Duodenal mucosa (tissue), 2 donors: ENCODE measurements at regions not wholly inside any gene's neighbourhood (a gene's known extent, or its start where the extent isn't known, plus 50 kb on each side); places are given as distances from the start of the nearest gene placed in this dataset.
"Not testable (repeated sequence)": the region's sequence is repeated elsewhere in the genome, so short reads cannot be mapped to it uniquely, and the experiment has no call there.

Experiments used
- H3K27ac ChIP-seq: one replicate; pipeline ENCODE4 v1.7.0; 2013; ENCODE audit warnings: low read depth, low read length
- H3K27me3 ChIP-seq, 2 donors: one replicate each; pipeline ENCODE4 v1.7.0; 2013; ENCODE audit warnings: low read length in 2 of 2, control low read depth in 1 of 2; ENCODE audit not compliant: insufficient read depth in 2 of 2, control insufficient read depth in 1 of 2
- H3K36me3 ChIP-seq, 2 donors: one replicate each; pipeline ENCODE4 v1.7.0; 2013; ENCODE audit warnings: low read length in 2 of 2, control low read depth in 1 of 2; ENCODE audit not compliant: insufficient read depth in 2 of 2, control insufficient read depth in 1 of 2
- H3K4me1 ChIP-seq, 2 donors: one replicate each; pipeline ENCODE4 v1.7.0; 2013; ENCODE audit warnings: low read length in 2 of 2, control low read depth in 1 of 2; ENCODE audit not compliant: insufficient read depth in 2 of 2, control insufficient read depth in 1 of 2
- H3K4me3 ChIP-seq, 2 donors: one replicate each; pipeline ENCODE4 v1.7.0; 2013; ENCODE audit warnings: low read length in 2 of 2, low read depth in 1 of 2
- H3K9ac ChIP-seq, 2 donors: one replicate each; pipeline ENCODE4 v1.7.0; 2013; ENCODE audit warnings: low read length in 2 of 2, low read depth in 1 of 2
- H3K9me3 ChIP-seq, 2 donors: one replicate each; pipeline ENCODE4 v1.7.0; 2013; ENCODE audit warnings: low read length in 2 of 2, control low read depth in 1 of 2; ENCODE audit not compliant: control insufficient read depth in 1 of 2

DNA sequence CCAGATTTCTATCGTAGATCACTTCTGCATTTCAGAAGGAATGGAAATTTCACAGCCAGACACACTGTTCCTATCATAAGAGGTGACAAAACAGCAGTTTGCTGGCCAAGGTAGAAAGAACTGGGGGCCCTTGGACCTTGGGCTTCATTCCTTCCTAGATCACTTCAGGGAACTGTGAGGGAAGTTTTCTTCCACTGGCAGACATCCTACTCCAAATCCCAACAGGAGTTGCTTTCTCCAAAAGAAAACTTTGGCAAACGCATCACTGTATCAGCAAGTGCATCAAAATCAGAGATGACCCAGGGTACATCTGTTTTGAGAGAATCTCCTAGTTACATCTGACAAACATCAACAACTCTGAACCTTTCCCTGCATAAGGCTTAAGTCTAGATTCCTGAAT is 348.4 kb upstream of the KLHL29 start:
- H3K4me1 ChIP-seq: peaks cover 0 to 2% of the 10 kb centered on the region in 2 donors
- H3K27me3 ChIP-seq: no peaks in the 10 kb centered on the region
- H3K27ac ChIP-seq: no peak overlapping the region
- no peak overlapping the region for H3K9ac ChIP-seq
- H3K9me3 ChIP-seq: no peaks in the 10 kb centered on the region
- no peaks in the 10 kb centered on the region for H3K36me3 ChIP-seq
- no peak overlapping the region for H3K4me3 ChIP-seq

DNA sequence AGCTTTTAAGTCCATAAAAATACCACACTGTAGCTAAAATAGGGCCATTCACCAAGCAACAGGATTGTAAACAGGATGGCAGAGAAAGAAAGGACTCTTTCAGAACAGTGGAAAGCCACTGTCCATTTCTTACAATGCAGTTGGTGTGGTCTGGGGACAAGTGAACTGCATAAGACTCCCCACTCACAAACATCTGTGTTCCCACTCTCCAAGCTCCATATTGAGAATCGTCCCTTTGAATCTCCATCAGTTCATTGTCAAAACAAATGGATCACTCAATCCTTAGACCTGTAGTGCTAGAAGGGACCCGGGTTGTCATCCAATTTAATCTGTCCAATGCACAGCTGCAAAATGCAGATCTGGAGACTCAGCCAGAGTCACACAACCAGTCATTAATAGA is 347.4 kb upstream of the KLHL29 start:
- Histone ChIP-seq H3K9ac (no peak overlapping the region), H3K4me1 (peaks cover 5 to 7% of the 10 kb centered on the region in 2 donors), H3K27ac (no peak overlapping the region), H3K36me3 (no peaks in the 10 kb centered on the region), H3K27me3 (no peaks in the 10 kb centered on the region), H3K4me3 (no peak overlapping the region), H3K9me3 (no peaks in the 10 kb centered on the region)

DNA sequence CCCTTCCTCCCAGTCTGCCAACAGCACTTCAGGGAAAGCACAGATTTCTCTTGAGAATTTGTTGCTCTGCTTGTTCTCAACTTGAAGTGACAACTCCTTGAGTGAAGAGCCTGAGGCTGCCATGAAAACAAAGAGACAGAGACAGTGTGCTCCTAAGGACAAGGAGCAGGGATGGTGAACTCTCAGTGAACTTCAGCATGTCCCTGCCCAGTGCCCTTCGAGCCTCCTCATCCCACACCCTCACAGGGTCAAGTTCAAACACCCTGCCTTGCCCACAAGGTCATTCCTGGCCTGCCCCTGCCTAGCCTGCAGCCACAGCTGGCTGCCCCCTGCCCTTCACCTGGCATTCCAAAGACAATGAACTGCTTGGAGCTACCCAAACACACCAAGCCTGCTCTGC is 343.5 kb upstream of the KLHL29 start:
- no peaks in the 10 kb centered on the region for H3K27me3 ChIP-seq
- H3K4me3 ChIP-seq: no peak overlapping the region
- H3K27ac ChIP-seq: no peak overlapping the region
- no peak overlapping the region for H3K9ac ChIP-seq
- no peaks in the 10 kb centered on the region for H3K36me3 ChIP-seq
- H3K4me1 ChIP-seq: peaks cover 5 to 7% of the 10 kb centered on the region in 2 donors
- no peaks in the 10 kb centered on the region for H3K9me3 ChIP-seq

DNA sequence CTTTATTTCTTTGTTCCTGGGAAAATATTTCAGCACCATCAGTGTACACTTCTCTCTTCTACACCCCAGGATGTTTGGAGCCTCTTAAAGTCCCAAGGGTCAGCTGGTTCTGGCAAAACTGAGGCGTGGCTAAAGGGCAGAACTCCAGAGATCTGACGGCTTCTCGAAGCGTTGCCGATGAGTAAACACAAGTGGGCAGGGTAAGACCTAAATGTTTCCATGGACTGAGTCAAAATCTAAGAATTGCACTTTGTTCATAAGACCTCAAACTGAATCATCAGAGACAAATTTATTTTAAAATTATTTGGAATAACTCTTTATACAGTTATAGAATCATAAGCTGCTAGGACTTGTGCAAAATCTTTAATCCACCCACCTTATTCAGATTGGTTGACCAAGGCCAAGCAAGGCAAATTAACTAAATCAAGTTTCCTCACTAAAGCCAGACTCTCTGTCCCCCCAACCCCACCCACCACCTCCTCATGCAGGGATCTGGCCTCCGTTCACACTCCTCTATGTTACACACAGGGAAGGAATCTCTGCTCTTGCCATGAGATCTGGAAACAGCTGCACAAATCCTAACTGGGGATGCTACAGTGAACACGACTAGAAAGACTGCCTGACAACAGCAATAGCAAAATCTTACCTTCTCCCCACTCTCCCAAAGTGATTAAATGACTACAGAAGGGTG is 342.6 kb upstream of the KLHL29 start:
- no peaks in the 10 kb centered on the region for H3K27me3 ChIP-seq
- no peak overlapping the region for H3K27ac ChIP-seq

DNA sequence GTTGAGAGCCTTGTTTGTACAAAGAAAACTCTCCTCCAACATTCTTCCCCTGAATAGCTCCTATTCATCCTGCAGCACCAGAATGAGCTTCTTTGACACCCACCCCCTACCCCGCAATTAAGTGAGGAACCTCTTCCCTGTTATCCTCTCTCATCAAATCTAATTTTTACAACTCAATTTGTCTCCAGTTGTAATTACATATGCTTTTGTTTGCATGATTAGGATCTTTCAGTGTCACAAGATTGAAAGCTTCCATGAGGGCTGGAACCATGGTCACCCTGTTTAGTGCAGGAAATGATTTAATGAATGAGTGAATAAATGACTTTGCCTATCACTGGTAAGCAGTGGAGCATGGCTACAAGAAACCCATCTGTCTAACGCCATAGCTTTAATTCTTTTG is 334.6 kb upstream of the KLHL29 start:
- Histone ChIP-seq H3K9ac (no peak overlapping the region), H3K27me3 (no peaks in the 10 kb centered on the region), H3K4me3 (no peak overlapping the region), H3K4me1 (no peaks in the 10 kb centered on the region), H3K36me3 (no peaks in the 10 kb centered on the region), H3K9me3 (no peaks in the 10 kb centered on the region), H3K27ac (no peak overlapping the region)

More for the DNA sequence above, 342.6 kb upstream of the KLHL29 start:
- Histone ChIP-seq H3K4me3 (no peak overlapping the region), H3K9ac (no peak overlapping the region), H3K9me3 (no peaks in the 10 kb centered on the region), H3K4me1 (peaks cover 5 to 7% of the 10 kb centered on the region in 2 donors), H3K36me3 (no peaks in the 10 kb centered on the region)

DNA sequence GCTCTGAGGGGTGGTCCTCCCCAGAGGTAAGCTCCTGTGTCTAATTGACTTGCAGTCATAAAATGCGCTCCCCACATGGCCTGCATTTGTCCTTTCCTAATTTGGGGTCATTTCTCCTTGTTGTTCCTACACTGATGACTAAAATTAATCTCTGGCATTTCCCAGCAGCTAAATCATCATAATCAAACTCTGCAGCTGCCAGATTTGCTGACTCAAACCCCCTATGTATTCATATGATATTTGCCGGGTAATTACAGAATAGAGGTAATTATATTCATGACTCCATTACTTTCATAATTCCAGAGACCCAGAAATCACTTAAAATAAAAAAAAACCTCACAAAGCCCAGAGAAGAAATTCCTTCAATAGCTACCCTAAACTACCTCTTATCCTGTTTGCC is 331.4 kb upstream of the KLHL29 start:
- no peaks in the 10 kb centered on the region for H3K36me3 ChIP-seq

DNA sequence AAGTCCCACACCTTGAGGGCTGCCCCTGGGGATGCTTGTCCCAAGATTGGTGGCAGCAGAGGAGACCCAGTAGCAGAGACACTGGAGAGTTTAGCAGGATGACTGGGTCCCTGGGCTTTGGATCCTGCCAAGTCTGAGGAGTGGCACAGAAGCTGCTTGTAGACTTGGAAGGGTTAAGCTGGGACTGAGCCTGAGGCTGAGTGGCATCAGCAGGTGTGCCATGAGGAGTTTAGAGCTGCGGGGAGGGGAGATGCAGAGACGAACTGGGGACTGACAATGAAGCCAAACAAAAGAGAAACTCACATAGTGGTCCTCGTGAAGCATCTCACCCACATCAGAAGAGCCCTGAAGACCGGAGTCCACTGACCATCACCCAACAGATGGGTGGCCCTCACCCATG is 329.7 kb upstream of the KLHL29 start:
- Histone ChIP-seq H3K27ac (no peak overlapping the region), H3K9me3 (no peaks in the 10 kb centered on the region), H3K36me3 (no peaks in the 10 kb centered on the region), H3K27me3 (no peaks in the 10 kb centered on the region), H3K9ac (no peak overlapping the region), H3K4me1 (no peaks in the 10 kb centered on the region), H3K4me3 (no peak overlapping the region)

More for the DNA sequence above, 331.4 kb upstream of the KLHL29 start:
- Histone ChIP-seq H3K9ac (no peak overlapping the region), H3K27me3 (no peaks in the 10 kb centered on the region), H3K4me3 (no peak overlapping the region), H3K27ac (no peak overlapping the region), H3K4me1 (no peaks in the 10 kb centered on the region), H3K9me3 (no peaks in the 10 kb centered on the region)

DNA sequence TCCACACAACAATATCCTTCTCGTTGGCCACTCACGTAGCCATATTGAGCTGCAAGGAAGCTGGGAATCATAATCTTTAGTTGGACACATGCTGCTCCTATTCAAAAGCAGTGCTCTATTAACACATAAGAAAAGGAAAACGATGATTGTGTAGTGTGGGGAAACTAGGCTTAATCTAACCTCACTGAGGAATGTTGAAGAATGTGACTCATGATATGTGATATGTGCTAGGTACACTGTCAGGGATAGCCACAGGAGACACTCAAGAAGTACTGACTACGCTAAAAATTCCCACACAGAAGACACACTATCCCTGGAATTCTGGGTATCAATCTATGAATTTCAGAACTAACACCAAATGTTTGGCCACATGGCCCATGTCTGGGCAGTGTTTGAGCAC is 328.1 kb upstream of the KLHL29 start:
- H3K27me3 ChIP-seq: not testable (repeated sequence)

DNA sequence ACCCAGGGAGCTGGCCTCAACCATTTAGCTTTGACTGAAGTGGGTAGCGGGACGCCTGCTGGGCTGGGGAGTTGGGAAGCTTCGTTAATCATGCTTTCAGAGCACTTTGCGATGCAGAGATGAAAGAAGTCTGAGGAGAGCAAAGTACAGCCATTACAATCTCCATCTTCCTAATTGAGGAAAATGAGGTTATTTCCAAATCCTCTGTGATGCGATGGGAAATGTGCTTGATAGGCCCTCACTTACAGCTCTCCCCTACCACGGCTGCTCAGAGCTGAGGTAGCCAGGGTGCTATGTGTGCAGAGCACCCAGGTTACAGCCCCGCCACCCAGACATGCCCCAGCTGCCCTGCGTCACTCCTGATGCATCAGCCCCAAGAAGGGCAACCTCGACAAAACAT is 326.5 kb upstream of the KLHL29 start:
- no peaks in the 10 kb centered on the region for H3K9me3 ChIP-seq
- no peak overlapping the region for H3K9ac ChIP-seq
- H3K27me3 ChIP-seq: no peaks in the 10 kb centered on the region
- no peaks in the 10 kb centered on the region for H3K4me1 ChIP-seq
- H3K4me3 ChIP-seq: no peak overlapping the region
- H3K27ac ChIP-seq: no peak overlapping the region
- H3K36me3 ChIP-seq: no peaks in the 10 kb centered on the region

More for the DNA sequence above, 328.1 kb upstream of the KLHL29 start:
- H3K9ac ChIP-seq, H3K9me3 ChIP-seq, H3K27ac ChIP-seq, H3K4me1 ChIP-seq, H3K36me3 ChIP-seq, H3K4me3 ChIP-seq: not testable (repeated sequence)

DNA sequence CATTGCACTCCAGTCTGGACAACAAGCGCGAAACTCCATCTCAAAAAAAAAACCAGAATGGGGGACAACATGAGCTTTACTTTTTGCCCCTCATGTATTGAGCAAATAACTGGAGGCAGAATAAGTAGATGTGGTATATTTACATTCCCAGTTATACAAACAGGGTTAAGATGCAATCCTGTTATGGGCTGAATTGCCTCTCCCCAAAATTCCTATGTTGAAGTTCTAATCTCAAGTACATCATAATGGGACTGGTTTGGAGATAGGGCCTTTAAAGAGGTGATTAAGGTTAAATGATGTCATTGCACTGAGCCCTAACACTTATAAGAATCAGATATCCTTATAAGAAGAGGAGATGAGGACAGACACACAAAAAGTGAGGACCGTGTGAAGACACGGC is 319.8 kb upstream of the KLHL29 start:
- Histone ChIP-seq H3K27ac (no peak overlapping the region), H3K9me3 (no peaks in the 10 kb centered on the region), H3K4me3 (no peak overlapping the region)

DNA sequence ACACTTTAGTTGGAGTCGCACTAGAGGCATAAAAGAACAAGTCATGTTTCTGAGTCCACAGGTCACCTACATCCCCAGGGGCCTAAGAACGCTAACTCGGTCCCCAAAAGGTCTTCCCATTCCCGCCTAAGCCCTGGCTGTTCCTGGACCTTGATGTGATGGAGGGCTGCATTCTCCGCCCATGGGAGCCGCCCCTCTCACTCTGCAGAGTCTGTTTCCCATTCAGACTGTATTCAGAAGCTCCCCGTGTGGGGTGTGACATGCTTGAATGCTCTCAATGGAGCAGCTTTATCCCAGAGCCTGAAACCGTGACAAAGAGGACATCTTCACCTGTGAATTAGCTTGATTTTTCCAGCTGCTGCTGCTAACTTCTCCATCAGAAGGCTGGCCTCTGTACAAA is 319.0 kb upstream of the KLHL29 start:
- H3K27me3 ChIP-seq: no peaks in the 10 kb centered on the region

More for the DNA sequence above, 319.8 kb upstream of the KLHL29 start:
- Histone ChIP-seq H3K27me3 (no peaks in the 10 kb centered on the region), H3K4me1 (peaks cover 8 to 20% of the 10 kb centered on the region in 2 donors), H3K9ac (no peak overlapping the region), H3K36me3 (no peaks in the 10 kb centered on the region)

More for the DNA sequence above, 319.0 kb upstream of the KLHL29 start:
- no peaks in the 10 kb centered on the region for H3K36me3 ChIP-seq
- peaks cover 8 to 20% of the 10 kb centered on the region in 2 donors for H3K4me1 ChIP-seq
- H3K4me3 ChIP-seq: no peak overlapping the region
- no peak overlapping the region for H3K27ac ChIP-seq
- H3K9me3 ChIP-seq: no peaks in the 10 kb centered on the region
- no peak overlapping the region for H3K9ac ChIP-seq
